Neural progenitor cell (in vitro differentiated cells): ENCODE measurements at regions not wholly inside any gene's neighbourhood (a gene's known extent, or its start where the extent isn't known, plus 50 kb on each side); places are given as distances from the start of the nearest gene placed in this dataset.

Source experiments
- CTCF ChIP-seq: fragments of 200-600 bp; sonication (generic); IDR thresholded peaks from 2 replicates; pipeline ENCODE4 v1.5.1; 2017; ENCODE audit warnings: antibody characterized with exemption, mild to moderate bottlenecking
- EZH2 ChIP-seq: fragments of 200-600 bp; sonication (generic); IDR thresholded peaks from 2 replicates; pipeline ENCODE4 v1.6.1; 2017; ENCODE audit warnings: antibody characterized with exemption, mild to moderate bottlenecking, moderate library complexity
- EZH2phosphoT487 ChIP-seq: fragments of 200-600 bp; sonication (generic); IDR thresholded peaks from 2 replicates; pipeline ENCODE4 v1.6.1; 2017; ENCODE audit warnings: antibody characterized with exemption

GRCh38 chr6:144416773-144417172 lies 131.6 kb downstream of the UTRN start:
- no peak for TF ChIP-seq EZH2phosphoT487
- no peak for TF ChIP-seq CTCF
- no peak for TF ChIP-seq EZH2
